ENCODE measurements at regions not wholly inside any gene's neighbourhood (a gene's known extent, or its start where the extent isn't known, plus 50 kb on each side); places are given as distances from the start of the nearest gene placed in this dataset.

DNA sequence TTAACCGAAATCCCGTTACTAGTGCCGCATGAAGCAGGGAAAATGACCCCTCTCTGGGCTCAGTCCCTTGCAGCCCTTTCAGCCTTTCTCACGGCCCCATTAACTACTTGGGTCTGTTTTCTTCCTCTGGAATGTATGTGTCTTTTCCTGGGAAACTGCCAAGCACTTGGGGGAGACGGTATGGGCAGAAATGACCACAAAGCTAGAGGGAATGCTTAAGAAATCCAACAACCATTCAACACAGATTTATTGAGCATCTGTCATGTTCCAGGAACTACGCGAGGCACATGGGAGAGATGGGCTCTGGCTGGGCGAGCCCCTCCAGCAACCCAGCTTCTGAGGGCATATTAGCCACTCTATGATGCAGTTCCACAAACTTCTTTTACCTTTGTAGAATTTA is 462.6 kb downstream of the BUD13 start:
- WGBS (ENCODE audit: low lambda C conversion rate), result 87% methylated on average over 5 of the region's 8 CpGs
- Histone ChIP-seq H3K4me1 (ENCODE audit: insufficient read depth, low read length) (no peaks in the 10 kb centered on the region), H3K9ac (ENCODE audit: insufficient read depth, low read depth, low read length) (no peak overlapping the region), H3K36me3 (replicated peaks in 1 of 2; ENCODE audit: control insufficient read depth in 1 of 2, insufficient read depth in 2 of 2, low read length in 2 of 2) (no peaks in the 10 kb centered on the region; a peak in 1 of 5 replicates), H3K27me3 (ENCODE audit: control insufficient read depth in 1 of 2, insufficient read depth in 2 of 2, low read length in 2 of 2) (no peaks in the 10 kb centered on the region), H3K4me2 (ENCODE audit: low read depth, low read length) (no peak overlapping the region), H3K27ac (ENCODE audit: extremely low read length, insufficient read depth, low read length) (no peak overlapping the region), H3K9me3 (ENCODE audit: low read length) (no peaks in the 10 kb centered on the region), H3K4me3 (replicated peaks in 1 of 3; ENCODE audit: insufficient read depth in 1 of 3, low read depth in 2 of 3, low read length in 3 of 3) (no peak overlapping the region), H3K79me2 (ENCODE audit: insufficient read depth, low read length) (no peaks in the 10 kb centered on the region), H4K20me1 (ENCODE audit: insufficient read depth, low read length) (no peaks in the 10 kb centered on the region), H2AFZ (ENCODE audit: low read length) (no peak overlapping the region)
- FAIRE-seq (no peak), ATAC-seq (no peak), DNase-seq (ENCODE audit: low spot score) (no peak)
- BruUV-seq (replicated peaks), result no TSS peak
- CTCF ChIA-PET (ENCODE audit: low intra/inter-chr PET ratio, low total read pairs), result no interaction called here
- in situ Hi-C loops (cut with HindIII; ENCODE audit: extremely low pct_ligation_motif_present, low pct_unique_long_range_greater_than_20kb) (no loop called here), intact Hi-C loops (cut with micrococcal nuclease; ENCODE audit: unreplicated experiment) (no loop called here)
- POLR2A ChIA-PET, result no interaction called here
- no peak for TF ChIP-seq TCF12 (IDR thresholded peaks at IDR 0.05)
- TF ChIP-seq TCF12 (CRISPR knock-in tag; IDR thresholded peaks at IDR 0.05), result no peak
- TF ChIP-seq RFXAP (CRISPR knock-in tag; IDR thresholded peaks at IDR 0.05; ENCODE audit: borderline replicate concordance), result no peak
- TF ChIP-seq ZNF326 (CRISPR knock-in tag; IDR thresholded peaks at IDR 0.05; ENCODE audit: borderline replicate concordance), result no peak
- TF ChIP-seq, protein P1, sequence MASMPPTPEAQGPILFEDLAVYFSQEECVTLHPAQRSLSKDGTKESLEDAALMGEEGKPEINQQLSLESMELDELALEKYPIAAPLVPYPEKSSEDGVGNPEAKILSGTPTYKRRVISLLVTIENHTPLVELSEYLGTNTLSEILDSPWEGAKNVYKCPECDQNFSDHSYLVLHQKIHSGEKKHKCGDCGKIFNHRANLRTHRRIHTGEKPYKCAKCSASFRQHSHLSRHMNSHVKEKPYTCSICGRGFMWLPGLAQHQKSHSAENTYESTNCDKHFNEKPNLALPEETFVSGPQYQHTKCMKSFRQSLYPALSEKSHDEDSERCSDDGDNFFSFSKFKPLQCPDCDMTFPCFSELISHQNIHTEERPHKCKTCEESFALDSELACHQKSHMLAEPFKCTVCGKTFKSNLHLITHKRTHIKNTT (CRISPR knock-in tag; IDR thresholded peaks at IDR 0.05), result no peak
- TF ChIP-seq NRL (CRISPR knock-in tag; IDR thresholded peaks at IDR 0.05; ENCODE audit: borderline replicate concordance), result no peak
- TF ChIP-seq PHF20 (CRISPR knock-in tag; IDR thresholded peaks at IDR 0.05), result no peak

DNA sequence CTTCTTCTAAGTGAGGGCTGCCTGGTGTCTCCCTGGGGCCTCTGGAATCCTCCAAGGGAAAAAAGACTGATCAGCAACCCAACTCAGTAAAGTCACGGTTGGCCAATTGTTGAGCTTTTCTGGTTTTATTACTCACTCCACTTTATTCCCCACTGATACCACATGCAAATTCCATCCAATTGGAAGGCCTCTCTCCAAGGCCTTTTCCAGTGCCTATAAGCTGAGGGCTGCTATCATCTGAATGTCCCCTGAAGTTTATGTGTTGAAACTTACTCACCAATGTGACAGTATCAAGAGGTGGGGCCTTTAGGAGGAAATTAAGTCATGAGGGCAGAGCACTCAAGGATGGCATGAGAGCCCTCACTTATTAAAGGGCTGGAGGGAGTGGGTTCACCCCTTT is 463.3 kb downstream of the BUD13 start:
- FAIRE-seq (no peak), DNase-seq (ENCODE audit: low spot score) (no peak), ATAC-seq (no peak)
- CTCF ChIA-PET (ENCODE audit: low intra/inter-chr PET ratio, low total read pairs), result no interaction called here
- POLR2A ChIA-PET, result no interaction called here
- H3K36me3 ChIP-seq (replicated peaks in 1 of 2; ENCODE audit: control insufficient read depth in 1 of 2, insufficient read depth in 2 of 2, low read length in 2 of 2), result no peaks in the 10 kb centered on the region; a peak in 1 of 5 replicates
- 77% methylated on average over 1 of the region's 1 CpG for WGBS (ENCODE audit: low lambda C conversion rate)
- no peak overlapping the region for H3K4me3 ChIP-seq (replicated peaks in 1 of 3; ENCODE audit: insufficient read depth in 1 of 3, low read depth in 2 of 3, low read length in 3 of 3)
- no peak overlapping the region for H3K27ac ChIP-seq (ENCODE audit: extremely low read length, insufficient read depth, low read length)
- no peak for TF ChIP-seq KLF15 (CRISPR knock-in tag; IDR thresholded peaks at IDR 0.05; ENCODE audit: borderline replicate concordance)
- TF ChIP-seq, protein P2, sequence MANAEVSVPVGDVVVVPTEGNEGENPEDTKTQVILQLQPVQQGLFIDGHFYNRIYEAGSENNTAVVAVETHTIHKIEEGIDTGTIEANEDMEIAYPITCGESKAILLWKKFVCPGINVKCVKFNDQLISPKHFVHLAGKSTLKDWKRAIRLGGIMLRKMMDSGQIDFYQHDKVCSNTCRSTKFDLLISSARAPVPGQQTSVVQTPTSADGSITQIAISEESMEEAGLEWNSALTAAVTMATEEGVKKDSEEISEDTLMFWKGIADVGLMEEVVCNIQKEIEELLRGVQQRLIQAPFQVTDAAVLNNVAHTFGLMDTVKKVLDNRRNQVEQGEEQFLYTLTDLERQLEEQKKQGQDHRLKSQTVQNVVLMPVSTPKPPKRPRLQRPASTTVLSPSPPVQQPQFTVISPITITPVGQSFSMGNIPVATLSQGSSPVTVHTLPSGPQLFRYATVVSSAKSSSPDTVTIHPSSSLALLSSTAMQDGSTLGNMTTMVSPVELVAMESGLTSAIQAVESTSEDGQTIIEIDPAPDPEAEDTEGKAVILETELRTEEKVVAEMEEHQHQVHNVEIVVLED (CRISPR knock-in tag; IDR thresholded peaks at IDR 0.05; ENCODE audit: borderline replicate concordance), result no peak
- no peaks in the 10 kb centered on the region for H3K4me1 ChIP-seq (ENCODE audit: insufficient read depth, low read length)
- BruUV-seq (replicated peaks), result no TSS peak
- H3K9ac ChIP-seq (ENCODE audit: insufficient read depth, low read depth, low read length), result no peak overlapping the region
- H3K9me3 ChIP-seq (ENCODE audit: low read length), result no peaks in the 10 kb centered on the region
- no peak overlapping the region for H2AFZ ChIP-seq (ENCODE audit: low read length)
- no peaks in the 10 kb centered on the region for H4K20me1 ChIP-seq (ENCODE audit: insufficient read depth, low read length)
- in situ Hi-C loops (cut with HindIII; ENCODE audit: extremely low pct_ligation_motif_present, low pct_unique_long_range_greater_than_20kb), result no loop called here
- H3K4me2 ChIP-seq (ENCODE audit: low read depth, low read length), result no peak overlapping the region
- intact Hi-C loops (cut with micrococcal nuclease; ENCODE audit: unreplicated experiment), result no loop called here
- H3K79me2 ChIP-seq (ENCODE audit: insufficient read depth, low read length), result no peaks in the 10 kb centered on the region
- H3K27me3 ChIP-seq (ENCODE audit: control insufficient read depth in 1 of 2, insufficient read depth in 2 of 2, low read length in 2 of 2), result no peaks in the 10 kb centered on the region

Measured in HepG2 (cell line).